PC-3 (cell line): ENCODE measurements at regions not wholly inside any gene's neighbourhood (a gene's known extent, or its start where the extent isn't known, plus 50 kb on each side); places are given as distances from the start of the nearest gene placed in this dataset.
"Not testable (repeated sequence)": the region's sequence is repeated elsewhere in the genome, so short reads cannot be mapped to it uniquely, and the experiment has no call there.

Source experiments
- ATAC-seq: fragments of 200-7000 bp; cut with Tn5 transposase; 2 replicates; pipeline ENCODE4 v1.9.1; 2020; ENCODE audit warnings: mild to moderate bottlenecking, moderate library complexity
- BruUV-seq: library from RNA; stranded (reverse); fragments of 400-500 nt; replicated peaks from 2 replicates; lab custom pipeline; 2021; lab: Mats Ljungman, UMichigan
- CTCF ChIA-PET: fragments of 300-600 bp; sonication (Branson Sonifier 250); formaldehyde crosslinking; loops from one replicate; lab custom pipeline; 2022; ENCODE audit warnings: antibody characterized with exemption; lab: Charles Lee
- POLR2A ChIA-PET: fragments of 300-600 bp; sonication (Branson Sonifier 250); formaldehyde crosslinking; loops from one replicate; lab custom pipeline; 2022; ENCODE audit warnings: antibody characterized with exemption; ENCODE audit not compliant: unreplicated experiment; lab: Charles Lee
- DNase-seq: peaks from one replicate; pipeline ENCODE4 v3.0.0-alpha.2; 2015
- H2AFZ ChIP-seq: fragments of 300-600 bp; sonication (generic); 2 replicates; pipeline ENCODE4 v1.6.0; 2016; ENCODE audit warnings: antibody characterized with exemption, low read length
- H3F3A ChIP-seq: fragments of 300-600 bp; sonication (generic); one replicate; pipeline ENCODE4 v1.6.0; 2017; ENCODE audit warnings: antibody characterized with exemption, low read length, control low read depth, mild to moderate bottlenecking; ENCODE audit not compliant: unreplicated experiment
- H3K27ac ChIP-seq: fragments of 300-600 bp; sonication (generic); 2 replicates; pipeline ENCODE4 v1.5.1; 2016; ENCODE audit warnings: mild to moderate bottlenecking, low read length
- H3K27me3 ChIP-seq: fragments of 300-600 bp; sonication (generic); 2 replicates; pipeline ENCODE4 v1.6.1; 2016; ENCODE audit warnings: low read length, mixed read lengths
- H3K36me3 ChIP-seq: fragments of 300-600 bp; sonication (generic); 2 replicates; pipeline ENCODE4 v1.6.1; 2016; ENCODE audit warnings: low read depth, mixed run types, low read length, mixed read lengths
- H3K4me1 ChIP-seq: fragments of 300-600 bp; sonication (generic); 2 replicates; pipeline ENCODE4 v1.5.1; 2016; ENCODE audit warnings: low read length; ENCODE audit not compliant: insufficient read depth
- H3K4me2 ChIP-seq: fragments of 300-600 bp; sonication (generic); 2 replicates; pipeline ENCODE4 v1.6.0; 2016; ENCODE audit warnings: low read length
- H3K4me3 ChIP-seq: fragments of 300-600 bp; sonication (generic); 2 replicates; pipeline ENCODE4 v1.5.1; 2016; ENCODE audit warnings: mild to moderate bottlenecking, low read length, mixed read lengths
- H3K79me2 ChIP-seq: fragments of 300-600 bp; sonication (generic); 2 replicates; pipeline ENCODE4 v1.6.1; 2017; ENCODE audit warnings: low read length, mixed read lengths
- H3K9ac ChIP-seq: fragments of 300-600 bp; sonication (generic); 2 replicates; pipeline ENCODE4 v1.6.0; 2016; ENCODE audit warnings: mild to moderate bottlenecking, low read length
- H3K9me2 ChIP-seq: fragments of 300-600 bp; sonication (generic); replicated peaks from 2 replicates; pipeline ENCODE4 v1.6.1; 2016; ENCODE audit warnings: mixed run types, low read length, mixed read lengths
- H3K9me3 ChIP-seq: fragments of 300-600 bp; sonication (generic); 2 replicates; pipeline ENCODE4 v1.6.1; 2016; ENCODE audit warnings: low read length, mixed read lengths
- H4K20me1 ChIP-seq: fragments of 300-600 bp; sonication (generic); 2 replicates; pipeline ENCODE4 v1.6.1; 2016; ENCODE audit warnings: low read length, mixed read lengths
- EZH2 ChIP-seq: fragments of 300-600 bp; sonication (generic); IDR thresholded peaks from one replicate; pipeline ENCODE4 v1.6.1; 2017; ENCODE audit warnings: antibody characterized with exemption, mild to moderate bottlenecking, low read length; ENCODE audit not compliant: unreplicated experiment
- EZH2phosphoT487 ChIP-seq: fragments of 300-600 bp; sonication (generic); IDR thresholded peaks from 2 replicates; pipeline ENCODE4 v1.6.1; 2018; ENCODE audit warnings: mild to moderate bottlenecking, antibody characterized with exemption, low read length, borderline replicate concordance
- intact Hi-C: fragments of 100-400 bp; cut with micrococcal nuclease; formaldehyde crosslinking; loops from 2 replicates; pipeline ENCODE4 v1.9.0; 2023
- TF ChIP-seq, protein P1 (sequence below): fragments of 300-600 bp; sonication (generic); conservative IDR thresholded peaks from 2 replicates; pipeline ENCODE4 v1.5.1; 2017; ENCODE audit warnings: antibody characterized with exemption, low read depth, mild to moderate bottlenecking, low read length

- Histone ChIP-seq H3K4me3 (no peak overlapping the region), H3K9me2 (no peaks in the 10 kb centered on the region), H3K9ac (no peak overlapping the region), H3K36me3 (no peaks in the 10 kb centered on the region), H3K4me1 (no peaks in the 10 kb centered on the region), H3K9me3 (no peaks in the 10 kb centered on the region), H3K79me2 (no peaks in the 10 kb centered on the region), H4K20me1 (no peaks in the 10 kb centered on the region), H3K27me3 (no peaks in the 10 kb centered on the region), H3K27ac (no peak overlapping the region), H3F3A (no peaks in the 10 kb centered on the region), H2AFZ (no peak overlapping the region), H3K4me2 (no peak overlapping the region)
- ChIA-PET POLR2A (no interaction called here), CTCF (no interaction called here)
- intact Hi-C loops: no loop called here
- TF ChIP-seq, protein P1, sequence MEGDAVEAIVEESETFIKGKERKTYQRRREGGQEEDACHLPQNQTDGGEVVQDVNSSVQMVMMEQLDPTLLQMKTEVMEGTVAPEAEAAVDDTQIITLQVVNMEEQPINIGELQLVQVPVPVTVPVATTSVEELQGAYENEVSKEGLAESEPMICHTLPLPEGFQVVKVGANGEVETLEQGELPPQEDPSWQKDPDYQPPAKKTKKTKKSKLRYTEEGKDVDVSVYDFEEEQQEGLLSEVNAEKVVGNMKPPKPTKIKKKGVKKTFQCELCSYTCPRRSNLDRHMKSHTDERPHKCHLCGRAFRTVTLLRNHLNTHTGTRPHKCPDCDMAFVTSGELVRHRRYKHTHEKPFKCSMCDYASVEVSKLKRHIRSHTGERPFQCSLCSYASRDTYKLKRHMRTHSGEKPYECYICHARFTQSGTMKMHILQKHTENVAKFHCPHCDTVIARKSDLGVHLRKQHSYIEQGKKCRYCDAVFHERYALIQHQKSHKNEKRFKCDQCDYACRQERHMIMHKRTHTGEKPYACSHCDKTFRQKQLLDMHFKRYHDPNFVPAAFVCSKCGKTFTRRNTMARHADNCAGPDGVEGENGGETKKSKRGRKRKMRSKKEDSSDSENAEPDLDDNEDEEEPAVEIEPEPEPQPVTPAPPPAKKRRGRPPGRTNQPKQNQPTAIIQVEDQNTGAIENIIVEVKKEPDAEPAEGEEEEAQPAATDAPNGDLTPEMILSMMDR: no peak
- TF ChIP-seq EZH2 (no peak), EZH2phosphoT487 (no peak)
- DNase-seq: no peak
- no peak for ATAC-seq
- no TSS peak for BruUV-seq
Observed at GRCh38 chr3:140777631-140778233, 99.9 kb downstream of the TRIM42 start.

DNA sequence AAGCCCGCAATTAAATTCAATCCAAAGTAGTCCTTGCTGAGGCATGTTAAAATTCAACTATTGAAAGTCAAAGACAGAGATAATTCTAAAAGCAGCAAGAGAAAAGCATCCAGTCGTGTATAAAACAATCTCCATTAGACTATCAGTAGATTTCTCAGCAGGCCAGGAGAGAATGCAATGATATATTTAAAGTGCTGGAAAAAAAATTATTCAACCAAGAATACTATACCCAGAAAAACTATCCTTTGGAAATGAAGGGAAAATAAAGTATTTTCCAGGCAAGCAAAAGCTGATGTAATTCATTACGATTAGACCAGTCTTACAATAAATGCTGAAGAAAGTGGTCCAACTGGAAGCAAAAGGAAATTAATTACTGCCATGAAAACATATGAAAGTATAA is 113.5 kb downstream of the TRIM42 start:
- intact Hi-C loops: no loop called here
- ChIA-PET CTCF (no interaction called here), POLR2A (no interaction called here)
- Histone ChIP-seq H3K27ac (no peak overlapping the region), H3K4me3 (no peak overlapping the region), H3K36me3 (no peaks in the 10 kb centered on the region), H3K27me3 (no peaks in the 10 kb centered on the region), H3K9ac (no peak overlapping the region), H2AFZ (no peak overlapping the region), H3K4me1 (no peaks in the 10 kb centered on the region), H3F3A (no peaks in the 10 kb centered on the region), H3K9me2 (no peaks in the 10 kb centered on the region), H3K79me2 (no peaks in the 10 kb centered on the region), H3K9me3 (0 out of 2 replicates have a peak, but pooled peaks cover 10% of the 10 kb centered on the region), H4K20me1 (no peaks in the 10 kb centered on the region), H3K4me2 (no peak overlapping the region)
- TF ChIP-seq EZH2 (no peak), EZH2phosphoT487 (no peak)
- TF ChIP-seq, protein P1: no peak
- DNase-seq (no peak), ATAC-seq (no peak)
- BruUV-seq: no TSS peak

GRCh38 chr3:140794507-140794906 is 116.6 kb downstream of the TRIM42 start:
- no peak overlapping the region for H3K9ac ChIP-seq
- no peak overlapping the region for H2AFZ ChIP-seq
- no peaks in the 10 kb centered on the region for H3K79me2 ChIP-seq
- ChIA-PET POLR2A (no interaction called here), CTCF (no interaction called here)
- DNase-seq (no peak), ATAC-seq (no peak)
- intact Hi-C loops: no loop called here
- H3F3A ChIP-seq: no peaks in the 10 kb centered on the region
- 0 out of 2 replicates have a peak, but pooled peaks cover 10% of the 10 kb centered on the region for H3K9me3 ChIP-seq
- TF ChIP-seq EZH2 (no peak), EZH2phosphoT487 (no peak)
- TF ChIP-seq, protein P1: no peak
- BruUV-seq: no TSS peak
- no peaks in the 10 kb centered on the region for H4K20me1 ChIP-seq
- H3K9me2 ChIP-seq: no peaks in the 10 kb centered on the region
- no peaks in the 10 kb centered on the region for H3K27me3 ChIP-seq
- H3K4me2 ChIP-seq: no peak overlapping the region
- no peak overlapping the region for H3K27ac ChIP-seq
- no peak overlapping the region for H3K4me3 ChIP-seq
- H3K4me1 ChIP-seq: no peaks in the 10 kb centered on the region
- H3K36me3 ChIP-seq: no peaks in the 10 kb centered on the region

GRCh38 chr3:140802898-140803297 is 125.0 kb downstream of the TRIM42 start:
- DNase-seq, H3K4me2 ChIP-seq, intact Hi-C loops, H3K79me2 ChIP-seq, H3K9ac ChIP-seq, POLR2A ChIA-PET, H3K36me3 ChIP-seq, CTCF ChIA-PET, H3K27me3 ChIP-seq, H3K4me3 ChIP-seq, H4K20me1 ChIP-seq, BruUV-seq, H3F3A ChIP-seq, H3K9me3 ChIP-seq, H3K9me2 ChIP-seq, ATAC-seq, H2AFZ ChIP-seq, H3K4me1 ChIP-seq, H3K27ac ChIP-seq: not testable (repeated sequence)
